ENCODE measurements at regions not wholly inside any gene's neighbourhood (a gene's known extent, or its start where the extent isn't known, plus 50 kb on each side); places are given as distances from the start of the nearest gene placed in this dataset.

- no peak for TF ChIP-seq CTCF (IDR thresholded peaks at IDR 0.05; ENCODE audit: insufficient read depth, low read depth, low read length, missing control alignments)
- no peak for DNase-seq (ENCODE audit: low read depth)
- H3K4me3 ChIP-seq (ENCODE audit: low read length): no peak overlapping the region
Measured at GRCh38 chr14:83827383-83827782, 1702.6 kb upstream of the FLRT2 start.

- no peak overlapping the region for H3K4me3 ChIP-seq (ENCODE audit: low read length)
- no peak for TF ChIP-seq CTCF (IDR thresholded peaks at IDR 0.05; ENCODE audit: insufficient read depth, low read depth, low read length, missing control alignments)
- no peak for DNase-seq (ENCODE audit: low read depth)
Measured at GRCh38 chr14:83828406-83828805, 1701.5 kb upstream of the FLRT2 start.

- no peak for DNase-seq (ENCODE audit: low read depth)
- no peak overlapping the region for H3K4me3 ChIP-seq (ENCODE audit: low read length)
- TF ChIP-seq CTCF (IDR thresholded peaks at IDR 0.05; ENCODE audit: insufficient read depth, low read depth, low read length, missing control alignments): no peak
Measured at GRCh38 chr14:83830316-83830715, 1699.6 kb upstream of the FLRT2 start.

- TF ChIP-seq CTCF (IDR thresholded peaks at IDR 0.05; ENCODE audit: insufficient read depth, low read depth, low read length, missing control alignments): no peak
- no peak overlapping the region for H3K4me3 ChIP-seq (ENCODE audit: low read length)
- no peak for DNase-seq (ENCODE audit: low read depth)
Measured at GRCh38 chr14:83838226-83838625, 1691.7 kb upstream of the FLRT2 start.

- no peak for DNase-seq (ENCODE audit: low read depth)
- H3K4me3 ChIP-seq (ENCODE audit: low read length): no peak overlapping the region
- TF ChIP-seq CTCF (IDR thresholded peaks at IDR 0.05; ENCODE audit: insufficient read depth, low read depth, low read length, missing control alignments): no peak
Measured at GRCh38 chr14:83842547-83842946, 1687.4 kb upstream of the FLRT2 start.

- no peak for DNase-seq (ENCODE audit: low read depth)
- H3K4me3 ChIP-seq (ENCODE audit: low read length): no peak overlapping the region
- TF ChIP-seq CTCF (IDR thresholded peaks at IDR 0.05; ENCODE audit: insufficient read depth, low read depth, low read length, missing control alignments): no peak
Measured at GRCh38 chr14:83847102-83847501, 1682.8 kb upstream of the FLRT2 start.

GRCh38 chr14:83850092-83850491 is 1679.9 kb upstream of the FLRT2 start:
- DNase-seq (ENCODE audit: low read depth): no peak
- no peak for TF ChIP-seq CTCF (IDR thresholded peaks at IDR 0.05; ENCODE audit: insufficient read depth, low read depth, low read length, missing control alignments)

More at GRCh38 chr14:83850092-83850491, 1679.9 kb upstream of the FLRT2 start:
- H3K4me3 ChIP-seq (ENCODE audit: low read length): no peak overlapping the region
